ENCODE measurements at regions not wholly inside any gene's neighbourhood (a gene's known extent, or its start where the extent isn't known, plus 50 kb on each side); places are given as distances from the start of the nearest gene placed in this dataset.
"Not testable (repeated sequence)": the region's sequence is repeated elsewhere in the genome, so short reads cannot be mapped to it uniquely, and the experiment has no call there.

- no peak for DNase-seq
Observed at GRCh38 chr4:95898226-95898625, 58.3 kb downstream of the PDHA2 start.

- DNase-seq: no peak
Observed at GRCh38 chr4:95909211-95909610, 69.3 kb downstream of the PDHA2 start.

GRCh38 chr4:95910749-95911148 lies 70.9 kb downstream of the PDHA2 start:
- DNase-seq: no peak

GRCh38 chr4:95921470-95921869 lies 81.6 kb downstream of the PDHA2 start:
- no peak for DNase-seq

GRCh38 chr4:95929448-95930064 lies 89.7 kb downstream of the PDHA2 start:
- no peak for DNase-seq

GRCh38 chr4:95939141-95939540 lies 99.2 kb downstream of the PDHA2 start:
- DNase-seq: no peak

GRCh38 chr4:95949136-95949765 lies 109.4 kb downstream of the PDHA2 start:
- DNase-seq: no peak

GRCh38 chr4:95949808-95950207 lies 109.9 kb downstream of the PDHA2 start:
- no peak for DNase-seq

- DNase-seq: not testable (repeated sequence)
Observed at GRCh38 chr4:95952538-95952937, 112.6 kb downstream of the PDHA2 start.

GRCh38 chr4:95956094-95956493 lies 116.2 kb downstream of the PDHA2 start:
- no peak for DNase-seq

- DNase-seq: no peak
Observed at GRCh38 chr4:95957054-95957453, 117.2 kb downstream of the PDHA2 start.

- no peak for DNase-seq
Observed at GRCh38 chr4:95957759-95958158, 117.9 kb downstream of the PDHA2 start.

- DNase-seq: no peak
Observed at GRCh38 chr4:95959182-95959581, 119.3 kb downstream of the PDHA2 start.

GRCh38 chr4:95959633-95960032 lies 119.7 kb downstream of the PDHA2 start:
- DNase-seq: no peak

- DNase-seq: no peak
Observed at GRCh38 chr4:95963456-95963855, 123.6 kb downstream of the PDHA2 start.

- DNase-seq: no peak
Observed at GRCh38 chr4:95979961-95980876, 140.3 kb downstream of the PDHA2 start.

GRCh38 chr4:95980877-95981360 lies 141.0 kb downstream of the PDHA2 start:
- DNase-seq: no peak

- DNase-seq: no peak
Observed at GRCh38 chr4:95981591-95981990, 141.7 kb downstream of the PDHA2 start.

- DNase-seq: no peak
Observed at GRCh38 chr4:95982516-95982915, 142.6 kb downstream of the PDHA2 start.

- no peak for DNase-seq
Observed at GRCh38 chr4:95984081-95984480, 144.2 kb downstream of the PDHA2 start.

GRCh38 chr4:95985051-95985450 lies 145.2 kb downstream of the PDHA2 start:
- DNase-seq: no peak

GRCh38 chr4:95985791-95986550 lies 146.1 kb downstream of the PDHA2 start:
- no peak for DNase-seq

GRCh38 chr4:95987851-95988250 lies 148.0 kb downstream of the PDHA2 start:
- DNase-seq: no peak

Measured in left hindlimb (tissue), 1 donor.